ENCODE measurements at regions not wholly inside any gene's neighbourhood (a gene's known extent, or its start where the extent isn't known, plus 50 kb on each side); places are given as distances from the start of the nearest gene placed in this dataset.

DNA sequence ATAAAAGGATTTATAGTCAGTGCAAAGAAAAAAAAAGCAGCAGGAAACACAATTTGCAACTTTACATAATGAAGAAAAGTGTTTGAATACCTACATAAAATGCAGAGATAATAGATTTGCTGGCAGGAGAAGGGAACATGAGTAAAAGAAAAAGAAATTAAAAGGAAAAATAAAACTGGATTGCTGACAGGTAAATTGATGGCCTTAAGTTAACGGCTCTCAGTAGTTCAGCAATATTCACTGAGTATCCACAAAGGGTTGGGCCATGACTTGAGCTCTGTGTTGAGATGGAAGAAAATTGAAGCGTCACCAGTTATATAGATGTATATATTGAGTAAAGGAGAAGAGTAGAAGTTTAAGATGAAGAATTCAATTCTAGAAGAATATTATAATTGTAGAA is 330.1 kb upstream of the VCX start:
- TF ChIP-seq ZNF274 (IDR thresholded peaks at IDR 0.05; ENCODE audit: low read depth, low read length) (no peak), YY1 (IDR thresholded peaks at IDR 0.05; ENCODE audit: insufficient read depth, insufficient read length) (no peak), SUZ12 (IDR thresholded peaks at IDR 0.05; ENCODE audit: extremely low read depth, insufficient read depth, insufficient read length) (no peak)
